Neural crest cell (in vitro differentiated cells): ENCODE measurements at regions not wholly inside any gene's neighbourhood (a gene's known extent, or its start where the extent isn't known, plus 50 kb on each side); places are given as distances from the start of the nearest gene placed in this dataset.

Experiments
- DNase-seq: peaks from one replicate; pipeline ENCODE4 v3.0.0; 2021; ENCODE audit warnings: low read depth, mixed read lengths, low spot score
- H3K27ac Mint-ChIP-seq: one replicate; pipeline ENCODE4 v1.8.0; 2021; ENCODE audit warnings: mild to moderate bottlenecking, mixed read lengths; ENCODE audit not compliant: unreplicated experiment
- H3K27me3 Mint-ChIP-seq: 2 replicates; pipeline ENCODE4 v1.8.0; 2021; ENCODE audit warnings: low read depth, mild to moderate bottlenecking, mixed read lengths
- H3K36me3 Mint-ChIP-seq: 2 replicates; pipeline ENCODE4 v1.8.0; 2021; ENCODE audit warnings: low read depth, mild to moderate bottlenecking, mixed read lengths
- H3K4me1 Mint-ChIP-seq: 2 replicates; pipeline ENCODE4 v1.8.0; 2021; ENCODE audit warnings: mixed read lengths
- H3K4me3 Mint-ChIP-seq: one replicate; pipeline ENCODE4 v1.8.0; 2021; ENCODE audit warnings: mild to moderate bottlenecking, mixed read lengths
- H3K9me3 Mint-ChIP-seq: 2 replicates; pipeline ENCODE4 v1.8.0; 2021; ENCODE audit warnings: mixed read lengths
- CTCF ChIP-seq: fragments of 200-600 bp; sonication (generic); conservative IDR thresholded peaks from 2 replicates; pipeline ENCODE4 v1.5.0; 2021; ENCODE audit warnings: antibody characterized with exemption, mild to moderate bottlenecking

- no peaks in the 10 kb centered on the region for H3K27me3 Mint-ChIP-seq
- DNase-seq = no peak
- H3K4me3 Mint-ChIP-seq = no peak overlapping the region
- TF ChIP-seq CTCF = no peak
- H3K4me1 Mint-ChIP-seq = no peaks in the 10 kb centered on the region
- no peak overlapping the region for H3K27ac Mint-ChIP-seq
- no peaks in the 10 kb centered on the region for H3K36me3 Mint-ChIP-seq
- H3K9me3 Mint-ChIP-seq = peaks cover 3% of the 10 kb centered on the region
Observed at GRCh38 chr18:70671889-70672565, 383.2 kb downstream of the SOCS6 start.

DNA sequence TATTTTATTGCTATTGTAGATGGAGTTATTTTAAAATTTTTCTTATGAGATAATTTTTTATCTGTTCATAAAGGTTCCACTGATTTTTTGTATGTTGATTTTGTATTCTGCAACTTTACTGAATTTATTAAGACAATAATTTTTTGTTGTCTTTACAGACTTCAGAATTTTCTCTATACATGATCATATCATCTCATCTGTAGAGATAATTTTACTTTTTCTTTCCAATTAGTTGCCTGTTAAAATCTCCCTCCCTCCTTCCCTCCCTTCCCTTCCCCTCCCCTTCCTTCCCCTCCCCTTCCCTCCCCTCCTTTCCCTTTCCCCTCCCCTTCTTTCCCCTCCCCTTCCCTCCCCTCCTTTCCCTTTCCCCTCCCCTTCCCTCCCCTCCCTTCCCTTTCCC lies 378.1 kb downstream of the SOCS6 start:
- H3K4me3 Mint-ChIP-seq = no peak overlapping the region
- TF ChIP-seq CTCF = no peak
- H3K27ac Mint-ChIP-seq = no peak overlapping the region
- peaks cover 11% of the 10 kb centered on the region for H3K4me1 Mint-ChIP-seq
- no peaks in the 10 kb centered on the region for H3K27me3 Mint-ChIP-seq
- no peak for DNase-seq
- H3K9me3 Mint-ChIP-seq = no peaks in the 10 kb centered on the region
- no peaks in the 10 kb centered on the region for H3K36me3 Mint-ChIP-seq

- no peak for DNase-seq
- no peaks in the 10 kb centered on the region for H3K9me3 Mint-ChIP-seq
- H3K27me3 Mint-ChIP-seq = no peaks in the 10 kb centered on the region
- no peak overlapping the region for H3K27ac Mint-ChIP-seq
- no peaks in the 10 kb centered on the region for H3K36me3 Mint-ChIP-seq
- TF ChIP-seq CTCF = no peak
- peaks cover 14% of the 10 kb centered on the region for H3K4me1 Mint-ChIP-seq
- H3K4me3 Mint-ChIP-seq = no peak overlapping the region
Observed at GRCh38 chr18:70663141-70663540, 374.3 kb downstream of the SOCS6 start.

GRCh38 chr18:70662588-70662987 lies 373.7 kb downstream of the SOCS6 start:
- no peak for TF ChIP-seq CTCF
- DNase-seq = no peak
- H3K4me3 Mint-ChIP-seq = no peak overlapping the region
- H3K36me3 Mint-ChIP-seq = no peaks in the 10 kb centered on the region
- no peak overlapping the region for H3K27ac Mint-ChIP-seq
- peaks cover 14% of the 10 kb centered on the region for H3K4me1 Mint-ChIP-seq
- H3K9me3 Mint-ChIP-seq = no peaks in the 10 kb centered on the region
- H3K27me3 Mint-ChIP-seq = no peaks in the 10 kb centered on the region

DNA sequence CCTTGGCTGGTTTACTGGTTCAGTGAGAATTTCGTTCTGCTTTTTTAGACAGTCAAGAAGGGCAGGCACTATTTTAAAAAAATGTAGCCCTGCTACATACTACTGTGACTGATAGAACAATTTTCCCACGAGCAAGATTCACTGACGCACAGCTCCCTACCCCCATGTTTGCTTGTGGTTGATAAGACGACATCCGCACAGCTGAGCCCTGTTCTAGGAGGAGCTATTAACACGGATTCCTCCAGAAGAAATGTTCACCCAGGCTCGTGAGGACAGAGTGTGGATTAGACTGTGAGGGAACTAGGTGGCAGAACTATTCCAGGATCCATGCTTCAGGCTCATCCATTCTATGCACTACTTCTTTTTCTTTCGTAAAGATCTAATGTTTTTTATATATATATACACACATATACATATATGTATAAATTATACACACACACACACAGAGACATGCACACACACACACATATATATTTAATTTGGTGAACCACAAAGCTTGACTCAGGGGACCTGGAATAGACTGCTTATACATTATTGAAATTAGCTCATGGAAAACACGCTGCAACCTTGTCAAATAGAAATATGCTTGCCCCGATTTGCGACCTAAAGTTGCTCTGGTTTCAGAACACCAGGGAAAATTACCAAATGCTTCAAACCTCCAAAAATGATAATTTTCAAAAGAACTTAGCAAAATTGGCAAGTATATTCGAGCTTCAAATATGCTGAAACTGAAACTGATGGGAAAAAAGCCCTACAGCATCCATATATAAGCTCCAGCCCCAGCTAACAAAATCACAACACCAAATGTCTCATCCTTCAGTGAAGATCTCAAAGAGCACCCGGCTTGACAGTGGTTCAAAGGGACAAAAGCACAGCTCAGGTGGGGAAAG lies 370.4 kb downstream of the SOCS6 start:
- no peak for TF ChIP-seq CTCF
- no peak for DNase-seq
- Mint-ChIP-seq H3K4me3 (no peak overlapping the region), H3K36me3 (no peaks in the 10 kb centered on the region), H3K27ac (no peak overlapping the region), H3K27me3 (no peaks in the 10 kb centered on the region), H3K9me3 (no peaks in the 10 kb centered on the region), H3K4me1 (peaks cover 14% of the 10 kb centered on the region)
